ENCODE measurements at regions not wholly inside any gene's neighbourhood (a gene's known extent, or its start where the extent isn't known, plus 50 kb on each side); places are given as distances from the start of the nearest gene placed in this dataset.

DNA sequence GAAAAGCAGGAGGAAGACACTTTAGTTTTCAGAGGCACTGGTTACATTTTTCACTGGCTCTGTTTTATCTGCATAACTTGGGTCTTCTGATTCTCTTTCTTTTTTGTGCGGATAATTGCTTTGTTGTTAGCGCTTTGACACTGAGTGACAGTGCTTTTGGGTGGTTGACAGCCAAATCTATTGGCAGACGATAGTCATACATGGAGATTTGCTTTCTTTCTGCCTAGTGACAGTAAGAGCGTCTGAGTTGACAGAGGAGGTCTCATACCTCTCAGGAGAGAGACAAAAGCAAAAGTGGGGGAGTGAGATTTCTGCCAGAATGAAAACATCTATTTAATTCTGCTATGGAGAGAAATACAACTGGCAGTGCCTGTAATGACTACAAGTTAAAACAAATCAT lies 2278.0 kb upstream of the WWC1 start:
- Histone ChIP-seq H3K36me3 (ENCODE audit: insufficient read depth, low read length) (no peaks in the 10 kb centered on the region), H3K9ac (ENCODE audit: insufficient read length) (no peak overlapping the region), H3K9me3 (ENCODE audit: low read depth, low read length) (no peaks in the 10 kb centered on the region), H3K4me3 (no peak overlapping the region), H3K27ac (no peak overlapping the region)
- no peak for DNase-seq (ENCODE audit: low read depth, low spot score)
- no peak for TF ChIP-seq FOXP2 (optimal IDR thresholded peaks at IDR 0.05; ENCODE audit: control extremely low read depth, extremely low read length, insufficient read depth)
- no peak for TF ChIP-seq EZH2 (IDR thresholded peaks at IDR 0.05)
- TF ChIP-seq POLR2AphosphoS5 (IDR thresholded peaks at IDR 0.05; ENCODE audit: borderline replicate concordance, low read depth, low read length): no peak

DNA sequence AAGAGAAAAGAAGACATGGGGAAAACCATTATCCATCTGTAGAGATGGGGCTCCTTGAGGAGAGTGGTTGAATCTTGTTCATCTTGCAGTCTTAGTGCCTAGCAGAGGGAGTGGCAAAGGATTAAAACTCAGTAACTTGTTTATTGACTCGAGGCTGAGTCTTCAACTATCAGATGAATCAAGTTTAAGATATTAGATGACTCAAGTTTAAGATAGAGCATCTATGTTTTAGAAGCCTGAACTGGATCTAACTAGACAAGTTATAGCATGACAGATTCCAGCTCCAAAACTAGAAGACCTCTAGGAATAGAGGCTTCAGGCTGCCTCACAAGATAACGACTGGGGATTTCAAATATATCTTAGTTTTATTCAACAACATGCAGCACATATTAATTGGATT lies 2277.2 kb upstream of the WWC1 start:
- TF ChIP-seq FOXP2 (optimal IDR thresholded peaks at IDR 0.05; ENCODE audit: control extremely low read depth, extremely low read length, insufficient read depth): no peak
- TF ChIP-seq EZH2 (IDR thresholded peaks at IDR 0.05): no peak
- no peak for TF ChIP-seq POLR2AphosphoS5 (IDR thresholded peaks at IDR 0.05; ENCODE audit: borderline replicate concordance, low read depth, low read length)
- H3K4me3 ChIP-seq: no peak overlapping the region
- DNase-seq (ENCODE audit: low read depth, low spot score): no peak
- H3K9ac ChIP-seq (ENCODE audit: insufficient read length): no peak overlapping the region
- H3K36me3 ChIP-seq (ENCODE audit: insufficient read depth, low read length): no peaks in the 10 kb centered on the region
- H3K27ac ChIP-seq: no peak overlapping the region
- H3K9me3 ChIP-seq (ENCODE audit: low read depth, low read length): no peaks in the 10 kb centered on the region

DNA sequence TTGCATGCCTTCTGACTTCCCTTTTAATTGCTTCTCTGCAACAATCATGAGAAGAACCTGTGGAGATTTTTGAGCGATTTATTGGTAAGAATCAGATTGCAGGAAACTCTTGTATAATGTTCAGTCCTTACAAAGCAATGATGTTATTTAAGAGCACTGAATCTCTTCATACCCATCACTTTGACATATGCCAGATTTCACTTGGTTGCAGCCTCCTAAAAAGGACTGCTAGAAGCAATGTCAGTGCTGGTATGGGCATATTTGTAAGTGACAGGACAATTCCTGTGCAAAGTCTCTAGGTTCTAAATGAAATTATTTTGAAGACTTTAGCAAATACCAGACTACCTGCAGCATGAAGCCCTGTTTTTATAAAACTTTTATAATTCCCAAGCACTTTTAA lies 2272.7 kb upstream of the WWC1 start:
- Histone ChIP-seq H3K9ac (ENCODE audit: insufficient read length) (no peak overlapping the region), H3K4me3 (no peak overlapping the region), H3K27ac (no peak overlapping the region), H3K9me3 (ENCODE audit: low read depth, low read length) (no peaks in the 10 kb centered on the region), H3K36me3 (ENCODE audit: insufficient read depth, low read length) (no peaks in the 10 kb centered on the region)
- no peak for DNase-seq (ENCODE audit: low read depth, low spot score)
- TF ChIP-seq EZH2 (IDR thresholded peaks at IDR 0.05) (no peak), FOXP2 (optimal IDR thresholded peaks at IDR 0.05; ENCODE audit: control extremely low read depth, extremely low read length, insufficient read depth) (no peak), POLR2AphosphoS5 (IDR thresholded peaks at IDR 0.05; ENCODE audit: borderline replicate concordance, low read depth, low read length) (no peak)

DNA sequence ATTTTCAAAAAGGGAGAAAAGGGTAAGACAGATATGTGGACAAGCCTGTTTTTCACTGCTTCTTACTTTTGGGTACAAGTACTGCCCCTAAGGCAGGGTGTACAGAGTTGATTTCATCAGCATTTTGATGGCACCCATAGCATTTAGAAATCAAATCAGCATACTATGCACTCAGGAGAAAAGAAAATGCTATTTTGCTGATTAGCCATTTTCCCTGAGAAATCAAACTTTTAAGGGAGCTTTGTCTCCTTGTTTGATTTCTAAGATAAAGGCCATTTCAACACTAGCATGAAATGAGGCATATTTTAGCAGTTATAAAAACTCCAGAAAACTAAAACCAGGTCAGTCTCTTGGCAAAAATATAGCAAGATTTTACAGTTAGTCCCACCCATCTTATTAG lies 2269.4 kb upstream of the WWC1 start:
- no peak overlapping the region for H3K27ac ChIP-seq

DNA sequence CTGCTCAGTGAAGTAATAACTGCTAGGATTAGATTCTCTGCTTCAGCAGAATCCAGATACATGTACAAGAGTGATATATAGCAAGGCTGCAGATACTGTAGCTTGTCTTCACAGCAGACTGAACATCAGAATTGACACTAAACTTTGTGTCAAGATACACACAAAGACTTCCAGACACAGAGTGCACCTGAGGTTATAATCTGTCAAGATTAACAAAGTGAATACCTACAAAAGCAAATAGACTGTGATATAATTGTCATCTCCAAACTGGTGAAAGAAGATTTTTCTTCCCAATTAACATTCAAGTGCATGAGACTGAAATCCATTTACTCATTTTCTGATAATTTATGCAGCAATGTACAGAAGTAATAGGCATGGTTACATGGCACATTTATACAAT lies 2266.5 kb upstream of the WWC1 start:
- Histone ChIP-seq H3K9ac (ENCODE audit: insufficient read length) (no peak overlapping the region), H3K36me3 (ENCODE audit: insufficient read depth, low read length) (no peaks in the 10 kb centered on the region)

More for the DNA sequence above, 2269.4 kb upstream of the WWC1 start:
- Histone ChIP-seq H3K9ac (ENCODE audit: insufficient read length) (no peak overlapping the region), H3K9me3 (ENCODE audit: low read depth, low read length) (no peaks in the 10 kb centered on the region), H3K36me3 (ENCODE audit: insufficient read depth, low read length) (no peaks in the 10 kb centered on the region), H3K4me3 (no peak overlapping the region)
- DNase-seq (ENCODE audit: low read depth, low spot score): no peak
- no peak for TF ChIP-seq POLR2AphosphoS5 (IDR thresholded peaks at IDR 0.05; ENCODE audit: borderline replicate concordance, low read depth, low read length)
- no peak for TF ChIP-seq EZH2 (IDR thresholded peaks at IDR 0.05)
- no peak for TF ChIP-seq FOXP2 (optimal IDR thresholded peaks at IDR 0.05; ENCODE audit: control extremely low read depth, extremely low read length, insufficient read depth)

DNA sequence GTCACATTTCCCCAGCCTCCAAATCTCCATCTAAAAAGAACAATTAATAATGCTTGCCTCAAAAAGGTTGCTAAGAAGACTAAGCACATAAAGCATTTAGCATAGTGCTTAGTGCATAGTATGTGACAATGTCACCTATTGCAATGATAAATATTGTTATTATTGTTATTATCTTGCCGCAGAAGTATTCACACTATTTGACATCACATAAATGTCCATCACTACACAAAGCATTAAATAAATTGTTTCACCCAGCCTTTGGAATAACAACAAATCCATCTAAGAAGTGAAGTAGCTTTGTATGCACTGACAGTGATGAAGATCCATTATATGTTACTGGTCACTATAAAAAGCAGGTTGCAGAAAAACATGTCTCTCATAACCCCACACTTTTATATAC lies 2263.9 kb upstream of the WWC1 start:
- Histone ChIP-seq H3K9ac (ENCODE audit: insufficient read length) (no peak overlapping the region), H3K9me3 (ENCODE audit: low read depth, low read length) (no peaks in the 10 kb centered on the region), H3K36me3 (ENCODE audit: insufficient read depth, low read length) (no peaks in the 10 kb centered on the region), H3K4me3 (no peak overlapping the region), H3K27ac (no peak overlapping the region)
- no peak for DNase-seq (ENCODE audit: low read depth, low spot score)
- TF ChIP-seq EZH2 (IDR thresholded peaks at IDR 0.05): no peak
- no peak for TF ChIP-seq POLR2AphosphoS5 (IDR thresholded peaks at IDR 0.05; ENCODE audit: borderline replicate concordance, low read depth, low read length)
- no peak for TF ChIP-seq FOXP2 (optimal IDR thresholded peaks at IDR 0.05; ENCODE audit: control extremely low read depth, extremely low read length, insufficient read depth)

More for the DNA sequence above, 2266.5 kb upstream of the WWC1 start:
- TF ChIP-seq EZH2 (IDR thresholded peaks at IDR 0.05) (no peak), FOXP2 (optimal IDR thresholded peaks at IDR 0.05; ENCODE audit: control extremely low read depth, extremely low read length, insufficient read depth) (no peak), POLR2AphosphoS5 (IDR thresholded peaks at IDR 0.05; ENCODE audit: borderline replicate concordance, low read depth, low read length) (no peak)
- Histone ChIP-seq H3K9me3 (ENCODE audit: low read depth, low read length) (no peaks in the 10 kb centered on the region), H3K4me3 (no peak overlapping the region), H3K27ac (no peak overlapping the region)
- no peak for DNase-seq (ENCODE audit: low read depth, low spot score)

DNA sequence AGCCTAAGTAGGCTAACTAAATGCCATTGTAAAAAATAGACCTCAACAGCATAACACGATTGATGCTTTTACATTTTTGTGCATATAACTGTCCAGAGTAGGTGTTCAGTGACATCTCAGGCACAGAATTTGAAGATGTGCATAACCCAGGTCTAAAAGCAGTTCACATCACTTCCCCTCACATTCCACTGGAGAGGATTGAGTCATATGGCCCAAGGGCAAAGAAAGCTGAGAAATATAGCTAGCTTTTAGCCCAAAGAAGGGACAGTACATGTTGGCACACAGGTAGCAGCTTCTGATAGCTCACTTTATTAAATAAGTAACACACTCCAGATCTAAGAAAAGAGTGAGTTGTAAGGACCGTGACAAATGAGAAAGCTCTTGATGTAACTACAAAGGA lies 2259.5 kb upstream of the WWC1 start:
- Histone ChIP-seq H3K4me3 (no peak overlapping the region), H3K36me3 (ENCODE audit: insufficient read depth, low read length) (no peaks in the 10 kb centered on the region), H3K9ac (ENCODE audit: insufficient read length) (no peak overlapping the region), H3K9me3 (ENCODE audit: low read depth, low read length) (no peaks in the 10 kb centered on the region), H3K27ac (no peak overlapping the region)
- DNase-seq (ENCODE audit: low read depth, low spot score): no peak
- no peak for TF ChIP-seq FOXP2 (optimal IDR thresholded peaks at IDR 0.05; ENCODE audit: control extremely low read depth, extremely low read length, insufficient read depth)

DNA sequence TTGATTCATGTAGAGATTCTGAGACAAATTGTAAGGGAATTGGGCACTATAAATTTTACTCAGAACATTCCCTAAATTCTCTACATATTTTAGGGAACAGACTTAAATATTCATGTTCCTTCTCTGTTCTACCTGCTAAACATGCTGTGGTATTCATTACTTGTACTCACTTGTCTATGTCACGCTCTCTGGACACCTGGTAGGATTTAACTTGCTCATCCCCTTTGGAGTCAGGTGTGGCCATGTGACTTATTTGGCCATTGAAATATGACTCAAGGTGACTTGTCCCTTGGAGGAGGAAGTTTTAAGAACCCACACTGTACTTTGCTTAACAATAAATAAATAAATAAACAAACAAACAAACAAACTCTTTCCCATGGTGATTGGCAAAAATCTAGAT lies 2258.8 kb upstream of the WWC1 start:
- TF ChIP-seq FOXP2 (optimal IDR thresholded peaks at IDR 0.05; ENCODE audit: control extremely low read depth, extremely low read length, insufficient read depth): no peak
- no peak for TF ChIP-seq POLR2AphosphoS5 (IDR thresholded peaks at IDR 0.05; ENCODE audit: borderline replicate concordance, low read depth, low read length)
- no peak for TF ChIP-seq EZH2 (IDR thresholded peaks at IDR 0.05)
- no peak for DNase-seq (ENCODE audit: low read depth, low spot score)
- Histone ChIP-seq H3K4me3 (no peak overlapping the region), H3K9me3 (ENCODE audit: low read depth, low read length) (no peaks in the 10 kb centered on the region), H3K9ac (ENCODE audit: insufficient read length) (no peak overlapping the region), H3K36me3 (ENCODE audit: insufficient read depth, low read length) (no peaks in the 10 kb centered on the region), H3K27ac (no peak overlapping the region)

DNA sequence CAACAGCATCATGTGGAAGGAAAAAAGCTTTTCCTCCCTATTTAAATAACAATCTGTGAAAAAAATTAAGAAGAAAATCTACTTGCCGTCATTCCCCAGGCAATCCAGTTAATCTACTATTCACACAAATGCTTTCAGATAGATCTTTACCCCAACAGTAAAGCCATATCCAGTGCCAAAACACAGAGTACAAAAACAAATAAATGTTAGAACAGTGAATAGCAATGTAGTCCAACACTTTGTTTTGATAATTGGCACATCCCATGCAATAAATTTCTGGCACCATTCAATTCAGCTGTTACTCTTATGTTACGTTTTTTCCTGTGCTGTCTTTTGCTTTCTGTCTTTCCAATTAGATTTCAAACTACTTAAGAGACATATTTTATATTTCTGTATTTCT lies 2245.5 kb upstream of the WWC1 start:
- Histone ChIP-seq H3K9me3 (ENCODE audit: low read depth, low read length) (no peaks in the 10 kb centered on the region), H3K4me3 (no peak overlapping the region), H3K27ac (no peak overlapping the region), H3K9ac (ENCODE audit: insufficient read length) (no peak overlapping the region), H3K36me3 (ENCODE audit: insufficient read depth, low read length) (no peaks in the 10 kb centered on the region)
- no peak for TF ChIP-seq POLR2AphosphoS5 (IDR thresholded peaks at IDR 0.05; ENCODE audit: borderline replicate concordance, low read depth, low read length)
- TF ChIP-seq EZH2 (IDR thresholded peaks at IDR 0.05): no peak
- no peak for TF ChIP-seq FOXP2 (optimal IDR thresholded peaks at IDR 0.05; ENCODE audit: control extremely low read depth, extremely low read length, insufficient read depth)
- DNase-seq (ENCODE audit: low read depth, low spot score): no peak
